ENCODE measurements at regions not wholly inside any gene's neighbourhood (a gene's known extent, or its start where the extent isn't known, plus 50 kb on each side); places are given as distances from the start of the nearest gene placed in this dataset.

DNA sequence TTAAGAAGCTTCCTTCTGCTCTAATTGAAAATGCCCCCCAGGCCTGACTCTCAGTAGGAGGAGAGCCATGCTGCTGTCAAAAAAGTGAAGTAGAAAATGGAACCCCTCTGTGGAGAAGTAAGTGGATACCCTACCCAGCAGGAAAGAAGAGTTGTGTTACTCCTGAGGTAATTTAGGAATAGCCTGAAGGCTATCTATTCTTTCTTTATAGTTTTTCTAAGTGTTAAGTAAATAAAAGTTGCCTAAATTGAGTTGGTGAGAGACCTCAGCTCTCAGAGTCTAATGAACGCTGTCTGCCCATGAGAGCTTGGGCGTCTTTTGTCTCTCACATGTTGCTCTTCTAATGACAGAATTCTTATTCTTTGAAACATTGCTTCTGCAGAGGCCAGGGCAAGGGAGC lies 116.2 kb downstream of the NSUN3 start:
- DNase-seq = no peak
- Histone ChIP-seq H3K9me3 (no peaks in the 10 kb centered on the region), H3K4me3 (no peak overlapping the region), H3K36me3 (no peaks in the 10 kb centered on the region), H3K27me3 (no peaks in the 10 kb centered on the region), H3K4me1 (no peaks in the 10 kb centered on the region), H3K27ac (no peak overlapping the region), H3K9ac (ENCODE audit: low read depth in 2 of 2, low read length in 2 of 2) (no peak overlapping the region)
- intact Hi-C loops (cut with DNase I) = no loop called here
- TF ChIP-seq CTCF (IDR thresholded peaks at IDR 0.05) = no peak

DNA sequence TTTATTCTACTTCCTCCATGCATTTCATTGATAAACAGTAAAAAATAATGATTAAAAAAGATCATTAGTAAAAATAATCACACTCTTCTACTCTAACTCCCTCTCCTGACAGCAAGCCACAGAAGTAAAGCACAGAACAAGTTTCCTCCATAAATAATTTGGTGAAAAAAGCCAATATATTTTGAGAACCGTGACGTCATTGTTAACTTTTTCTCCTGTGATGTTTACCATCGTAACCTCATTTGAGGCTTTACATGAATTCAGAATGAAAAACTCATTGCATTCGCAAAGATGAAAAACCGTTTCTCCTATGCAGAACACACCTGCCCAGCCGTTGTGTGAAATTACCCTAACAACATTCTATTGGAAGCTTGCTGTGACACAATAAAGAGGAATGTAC lies 120.7 kb downstream of the NSUN3 start:
- Histone ChIP-seq H3K36me3 (no peaks in the 10 kb centered on the region), H3K9me3 (no peaks in the 10 kb centered on the region), H3K4me1 (no peaks in the 10 kb centered on the region), H3K9ac (ENCODE audit: low read depth in 2 of 2, low read length in 2 of 2) (no peak overlapping the region), H3K27me3 (no peaks in the 10 kb centered on the region), H3K4me3 (no peak overlapping the region), H3K27ac (no peak overlapping the region)
- TF ChIP-seq CTCF (IDR thresholded peaks at IDR 0.05) = no peak
- intact Hi-C loops (cut with DNase I) = no loop called here
- no peak for DNase-seq

DNA sequence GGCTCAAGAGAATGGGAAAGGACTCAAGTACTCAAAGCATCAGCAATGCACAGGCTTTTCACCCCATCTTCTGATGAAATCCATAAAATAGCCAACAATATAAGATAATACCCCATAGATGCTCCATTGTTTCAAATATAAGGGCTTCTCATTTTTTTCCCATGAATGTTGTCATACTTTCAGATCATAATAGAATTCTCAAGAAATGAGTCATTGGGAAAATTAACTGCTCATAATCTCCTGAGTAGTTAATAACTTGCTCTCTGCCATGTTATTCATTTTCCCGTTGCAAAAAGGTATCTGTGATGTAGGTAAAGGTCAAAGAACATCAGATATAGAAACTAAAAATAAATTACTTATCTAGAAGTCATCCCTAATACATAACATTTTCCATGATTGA lies 121.9 kb downstream of the NSUN3 start:
- DNase-seq = no peak
- no peak overlapping the region for H3K27ac ChIP-seq
- intact Hi-C loops (cut with DNase I) = no loop called here
- H3K9ac ChIP-seq (ENCODE audit: low read depth in 2 of 2, low read length in 2 of 2) = no peak overlapping the region
- no peaks in the 10 kb centered on the region for H3K9me3 ChIP-seq
- H3K4me1 ChIP-seq = no peaks in the 10 kb centered on the region
- H3K36me3 ChIP-seq = no peaks in the 10 kb centered on the region
- no peak for TF ChIP-seq CTCF (IDR thresholded peaks at IDR 0.05)
- H3K27me3 ChIP-seq = no peaks in the 10 kb centered on the region
- H3K4me3 ChIP-seq = no peak overlapping the region

- intact Hi-C loops (cut with DNase I) = no loop called here
- no peaks in the 10 kb centered on the region for H3K27me3 ChIP-seq
- H3K9me3 ChIP-seq = no peaks in the 10 kb centered on the region
- no peaks in the 10 kb centered on the region for H3K4me1 ChIP-seq
- no peak for DNase-seq
- TF ChIP-seq CTCF (IDR thresholded peaks at IDR 0.05) = no peak
- no peaks in the 10 kb centered on the region for H3K36me3 ChIP-seq
- H3K4me3 ChIP-seq = no peak overlapping the region
- no peak overlapping the region for H3K27ac ChIP-seq
- H3K9ac ChIP-seq (ENCODE audit: low read depth in 2 of 2, low read length in 2 of 2) = no peak overlapping the region
Measured at GRCh38 chr3:94185753-94186152, 122.9 kb downstream of the NSUN3 start.

DNA sequence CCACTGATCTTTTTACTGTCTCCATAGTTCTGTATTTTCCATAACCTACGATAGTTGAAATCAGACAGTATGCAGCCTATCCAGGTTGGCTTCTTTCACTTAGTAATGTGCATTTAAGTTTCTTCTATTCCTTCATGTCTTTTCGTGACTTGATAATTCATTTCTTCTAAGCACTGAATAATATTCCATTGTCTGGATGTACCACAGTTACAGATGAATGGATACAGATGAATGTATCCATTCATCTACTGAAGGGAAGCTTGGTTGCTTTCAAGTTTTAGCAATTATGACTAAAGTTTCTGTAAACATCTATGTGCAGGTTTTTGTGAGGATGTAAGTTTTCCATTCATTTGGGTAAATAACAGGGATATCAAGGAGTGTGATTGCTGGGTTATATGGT lies 124.8 kb downstream of the NSUN3 start:
- intact Hi-C loops (cut with DNase I) = no loop called here
- no peak for DNase-seq
- H3K4me3 ChIP-seq = no peak overlapping the region
- H3K27ac ChIP-seq = no peak overlapping the region
- no peaks in the 10 kb centered on the region for H3K36me3 ChIP-seq
- TF ChIP-seq CTCF (IDR thresholded peaks at IDR 0.05) = no peak
- no peaks in the 10 kb centered on the region for H3K9me3 ChIP-seq
- H3K27me3 ChIP-seq = no peaks in the 10 kb centered on the region
- H3K9ac ChIP-seq (ENCODE audit: low read depth in 2 of 2, low read length in 2 of 2) = no peak overlapping the region
- no peaks in the 10 kb centered on the region for H3K4me1 ChIP-seq

DNA sequence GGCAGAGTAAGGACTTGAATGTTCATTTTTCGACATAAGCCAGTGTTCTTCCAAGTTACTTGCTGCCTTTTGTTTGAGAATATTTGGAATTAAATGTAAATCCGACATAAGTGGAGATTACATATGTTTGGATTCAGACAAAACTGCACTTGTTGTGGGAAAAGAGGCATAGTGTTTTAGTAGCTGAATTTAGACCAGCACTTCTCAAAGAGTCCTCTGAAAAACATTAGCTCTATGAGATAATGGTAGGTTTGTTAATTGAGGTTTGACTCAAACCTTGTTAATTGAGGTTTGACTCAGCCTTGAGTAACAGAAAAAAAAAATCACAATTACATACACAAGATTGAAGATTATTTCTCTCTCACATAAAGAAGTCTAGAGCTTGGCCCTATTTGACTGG lies 132.5 kb downstream of the NSUN3 start:
- TF ChIP-seq CTCF (IDR thresholded peaks at IDR 0.05) = no peak
- intact Hi-C loops (cut with DNase I) = no loop called here
- H3K4me3 ChIP-seq = no peak overlapping the region

More for the DNA sequence above, 132.5 kb downstream of the NSUN3 start:
- H3K9ac ChIP-seq (ENCODE audit: low read depth in 2 of 2, low read length in 2 of 2) = no peak overlapping the region
- H3K4me1 ChIP-seq = no peaks in the 10 kb centered on the region
- H3K9me3 ChIP-seq = no peaks in the 10 kb centered on the region
- H3K27me3 ChIP-seq = no peaks in the 10 kb centered on the region
- H3K36me3 ChIP-seq = no peaks in the 10 kb centered on the region
- DNase-seq = no peak
- H3K27ac ChIP-seq = no peak overlapping the region
